ENCODE measurements at regions not wholly inside any gene's neighbourhood (a gene's known extent, or its start where the extent isn't known, plus 50 kb on each side); places are given as distances from the start of the nearest gene placed in this dataset.
"Not testable (repeated sequence)": the region's sequence is repeated elsewhere in the genome, so short reads cannot be mapped to it uniquely, and the experiment has no call there.

GRCh38 chr10:114719311-114719710, 61.2 kb upstream of the ABLIM1 start:
- Mint-ChIP-seq H3K36me3 (no peaks in the 10 kb centered on the region), H3K9me3 (no peaks in the 10 kb centered on the region), H3K27me3 (ENCODE audit: low read depth in 2 of 2) (peaks cover 0 to 5% of the 10 kb centered on the region in 2 donors), H3K4me3 (no peak overlapping the region), H3K4me1 (no peaks in the 10 kb centered on the region), H3K27ac (no peak overlapping the region)
- no peak overlapping the region for H3K4me3 ChIP-seq (ENCODE audit: low read length)
- no peaks in the 10 kb centered on the region for H3K27me3 ChIP-seq (ENCODE audit: control insufficient read depth, insufficient read depth, low read length)
- no peaks in the 10 kb centered on the region for H3K36me3 ChIP-seq (ENCODE audit: control insufficient read depth, insufficient read depth, low read length)
- H3K9me3 ChIP-seq (ENCODE audit: control insufficient read depth, insufficient read depth, low read length) = no peaks in the 10 kb centered on the region
- 62% methylated on average over 1 of the region's 3 CpGs for WGBS (ENCODE audit: insufficient coverage)
- no peak overlapping the region for H3K27ac ChIP-seq (ENCODE audit: low read length)
- DNase-seq (no peak), ATAC-seq (no peak)
- H3K4me1 ChIP-seq (ENCODE audit: control insufficient read depth, insufficient read depth, low read length) = no peaks in the 10 kb centered on the region
- intact Hi-C loops (cut with micrococcal nuclease) = no loop called here
- TF ChIP-seq CTCF (IDR thresholded peaks at IDR 0.05) = no peak

GRCh38 chr10:114720023-114720422, 61.9 kb upstream of the ABLIM1 start:
- H3K27ac ChIP-seq (ENCODE audit: low read length); H3K4me1 ChIP-seq (ENCODE audit: control insufficient read depth, insufficient read depth, low read length); H3K9me3 ChIP-seq (ENCODE audit: control insufficient read depth, insufficient read depth, low read length); H3K27me3 ChIP-seq (ENCODE audit: control insufficient read depth, insufficient read depth, low read length); H3K4me1 Mint-ChIP-seq; H3K4me3 ChIP-seq (ENCODE audit: low read length); H3K36me3 Mint-ChIP-seq; H3K9me3 Mint-ChIP-seq; H3K27me3 Mint-ChIP-seq (ENCODE audit: low read depth in 2 of 2); intact Hi-C loops (cut with micrococcal nuclease); H3K27ac Mint-ChIP-seq; H3K4me3 Mint-ChIP-seq; ATAC-seq; DNase-seq; H3K36me3 ChIP-seq (ENCODE audit: control insufficient read depth, insufficient read depth, low read length): not testable (repeated sequence)
- 100% methylated on average over 1 of the region's 1 CpG for WGBS (ENCODE audit: insufficient coverage)

- H3K27me3 Mint-ChIP-seq (ENCODE audit: low read depth in 2 of 2) = no peaks in the 10 kb centered on the region
- H3K36me3 Mint-ChIP-seq = no peaks in the 10 kb centered on the region
- no peaks in the 10 kb centered on the region for H3K27me3 ChIP-seq (ENCODE audit: control insufficient read depth, insufficient read depth, low read length)
- H3K9me3 Mint-ChIP-seq = no peaks in the 10 kb centered on the region
- no peak overlapping the region for H3K27ac ChIP-seq (ENCODE audit: low read length)
- WGBS (ENCODE audit: insufficient coverage) = 69% methylated on average over 3 of the region's 4 CpGs
- no peak overlapping the region for H3K4me3 ChIP-seq (ENCODE audit: low read length)
- DNase-seq (no peak), ATAC-seq (no peak)
- H3K4me1 Mint-ChIP-seq = no peaks in the 10 kb centered on the region
- H3K9me3 ChIP-seq (ENCODE audit: control insufficient read depth, insufficient read depth, low read length) = no peaks in the 10 kb centered on the region
- no peaks in the 10 kb centered on the region for H3K36me3 ChIP-seq (ENCODE audit: control insufficient read depth, insufficient read depth, low read length)
- no peak overlapping the region for H3K4me3 Mint-ChIP-seq
- intact Hi-C loops (cut with micrococcal nuclease) = no loop called here
- no peak for TF ChIP-seq CTCF (IDR thresholded peaks at IDR 0.05)
- no peak overlapping the region for H3K27ac Mint-ChIP-seq
- H3K4me1 ChIP-seq (ENCODE audit: control insufficient read depth, insufficient read depth, low read length) = no peaks in the 10 kb centered on the region
Observed at GRCh38 chr10:114720685-114721278, 62.7 kb upstream of the ABLIM1 start.

GRCh38 chr10:114722136-114722535, 64.1 kb upstream of the ABLIM1 start:
- H3K4me3 ChIP-seq (ENCODE audit: low read length); H3K4me1 Mint-ChIP-seq; H3K27ac Mint-ChIP-seq; intact Hi-C loops (cut with micrococcal nuclease); H3K9me3 ChIP-seq (ENCODE audit: control insufficient read depth, insufficient read depth, low read length); H3K4me3 Mint-ChIP-seq; H3K27me3 Mint-ChIP-seq (ENCODE audit: low read depth in 2 of 2); H3K9me3 Mint-ChIP-seq; DNase-seq; ATAC-seq; H3K36me3 ChIP-seq (ENCODE audit: control insufficient read depth, insufficient read depth, low read length); H3K36me3 Mint-ChIP-seq; H3K4me1 ChIP-seq (ENCODE audit: control insufficient read depth, insufficient read depth, low read length); H3K27ac ChIP-seq (ENCODE audit: low read length); H3K27me3 ChIP-seq (ENCODE audit: control insufficient read depth, insufficient read depth, low read length): not testable (repeated sequence)
- WGBS (ENCODE audit: insufficient coverage) = 58% methylated on average over 2 of the region's 3 CpGs
